ENCODE measurements at regions not wholly inside any gene's neighbourhood (a gene's known extent, or its start where the extent isn't known, plus 50 kb on each side); places are given as distances from the start of the nearest gene placed in this dataset.

DNA sequence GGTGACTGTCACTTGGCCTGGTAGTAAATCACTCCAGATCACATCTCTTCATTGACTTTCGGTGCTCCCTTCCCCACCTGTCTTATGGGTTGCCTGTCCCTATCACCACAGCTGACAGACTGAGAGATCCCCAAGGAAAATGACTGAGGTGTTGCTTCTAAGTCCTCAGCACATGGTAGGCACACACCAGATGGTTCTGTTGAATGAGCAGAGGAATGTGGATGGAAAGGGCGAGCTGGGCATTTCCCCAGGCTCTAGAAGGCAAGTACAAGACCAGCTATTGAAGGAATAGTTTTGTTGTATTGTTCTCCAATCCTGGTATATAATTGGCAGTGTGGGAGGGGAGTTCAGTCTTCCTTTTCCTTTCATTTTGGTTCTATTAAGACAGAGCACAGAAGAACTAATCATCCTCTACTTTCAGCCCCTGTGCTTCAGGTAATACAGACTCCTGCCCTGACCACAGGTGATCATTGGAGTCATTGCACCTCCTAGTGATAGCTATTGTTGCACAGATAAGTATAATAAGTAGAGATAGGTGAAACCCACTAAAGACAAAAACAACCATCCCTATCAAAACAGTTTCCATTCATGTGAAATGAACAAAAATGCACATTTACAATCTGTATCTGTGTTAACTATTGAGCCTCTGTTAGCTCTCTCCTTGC, 158.6 kb downstream of the TRAM1L1 start:
- H3K4me3 Mint-ChIP-seq: peak overlapping the region; percentile 52
- no peak overlapping the region for H3K27ac Mint-ChIP-seq (ENCODE audit: unreplicated experiment)
- H3K36me3 Mint-ChIP-seq (ENCODE audit: low read depth): no peaks in the 10 kb centered on the region
- no peaks in the 10 kb centered on the region for H3K9me3 Mint-ChIP-seq
- peaks cover 25% of the 10 kb centered on the region for H3K27me3 Mint-ChIP-seq (ENCODE audit: low read depth)
- no peak for DNase-seq (ENCODE audit: low read depth, low spot score)
- H3K4me1 Mint-ChIP-seq: peaks cover 6% of the 10 kb centered on the region
- TF ChIP-seq, protein P1, sequence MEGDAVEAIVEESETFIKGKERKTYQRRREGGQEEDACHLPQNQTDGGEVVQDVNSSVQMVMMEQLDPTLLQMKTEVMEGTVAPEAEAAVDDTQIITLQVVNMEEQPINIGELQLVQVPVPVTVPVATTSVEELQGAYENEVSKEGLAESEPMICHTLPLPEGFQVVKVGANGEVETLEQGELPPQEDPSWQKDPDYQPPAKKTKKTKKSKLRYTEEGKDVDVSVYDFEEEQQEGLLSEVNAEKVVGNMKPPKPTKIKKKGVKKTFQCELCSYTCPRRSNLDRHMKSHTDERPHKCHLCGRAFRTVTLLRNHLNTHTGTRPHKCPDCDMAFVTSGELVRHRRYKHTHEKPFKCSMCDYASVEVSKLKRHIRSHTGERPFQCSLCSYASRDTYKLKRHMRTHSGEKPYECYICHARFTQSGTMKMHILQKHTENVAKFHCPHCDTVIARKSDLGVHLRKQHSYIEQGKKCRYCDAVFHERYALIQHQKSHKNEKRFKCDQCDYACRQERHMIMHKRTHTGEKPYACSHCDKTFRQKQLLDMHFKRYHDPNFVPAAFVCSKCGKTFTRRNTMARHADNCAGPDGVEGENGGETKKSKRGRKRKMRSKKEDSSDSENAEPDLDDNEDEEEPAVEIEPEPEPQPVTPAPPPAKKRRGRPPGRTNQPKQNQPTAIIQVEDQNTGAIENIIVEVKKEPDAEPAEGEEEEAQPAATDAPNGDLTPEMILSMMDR (conservative IDR thresholded peaks at IDR 0.05): no peak

DNA sequence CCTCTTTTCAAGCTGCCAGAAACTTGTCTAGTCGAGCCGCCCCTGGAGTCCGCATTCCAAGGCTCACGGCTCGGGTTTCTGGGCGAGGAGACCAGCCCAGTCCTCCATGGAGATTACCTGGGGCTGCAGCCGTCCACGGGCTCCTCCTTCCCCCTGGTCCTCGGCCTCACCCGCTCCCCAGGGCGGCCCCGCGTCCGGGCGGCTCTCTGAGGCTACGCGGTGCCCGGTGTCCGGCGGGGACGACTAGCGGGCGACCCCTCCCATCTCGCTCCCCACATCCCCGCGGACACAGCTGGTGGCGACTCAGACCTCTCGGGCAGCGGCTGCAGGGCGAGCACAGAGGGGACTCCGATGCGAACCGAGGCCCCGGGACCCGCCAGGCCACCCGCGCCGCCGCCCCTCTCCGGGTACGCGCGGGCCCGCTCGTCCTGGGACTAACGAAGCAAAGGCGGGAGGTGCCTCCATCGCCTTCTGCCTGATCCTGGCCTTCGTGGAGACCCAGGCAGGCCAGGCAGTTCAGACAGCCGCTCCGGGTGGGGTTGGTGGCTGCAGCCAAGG, 159.4 kb downstream of the TRAM1L1 start:
- no peaks in the 10 kb centered on the region for H3K9me3 Mint-ChIP-seq
- TF ChIP-seq, protein P1 (conservative IDR thresholded peaks at IDR 0.05): no peak
- peaks cover 6% of the 10 kb centered on the region for H3K4me1 Mint-ChIP-seq
- H3K27me3 Mint-ChIP-seq (ENCODE audit: low read depth): peaks cover 25% of the 10 kb centered on the region
- no peak overlapping the region for H3K27ac Mint-ChIP-seq (ENCODE audit: unreplicated experiment)
- no peaks in the 10 kb centered on the region for H3K36me3 Mint-ChIP-seq (ENCODE audit: low read depth)
- DNase-seq (ENCODE audit: low read depth, low spot score): peak; percentile 43
- peak overlapping the region; percentile 84 for H3K4me3 Mint-ChIP-seq

DNA sequence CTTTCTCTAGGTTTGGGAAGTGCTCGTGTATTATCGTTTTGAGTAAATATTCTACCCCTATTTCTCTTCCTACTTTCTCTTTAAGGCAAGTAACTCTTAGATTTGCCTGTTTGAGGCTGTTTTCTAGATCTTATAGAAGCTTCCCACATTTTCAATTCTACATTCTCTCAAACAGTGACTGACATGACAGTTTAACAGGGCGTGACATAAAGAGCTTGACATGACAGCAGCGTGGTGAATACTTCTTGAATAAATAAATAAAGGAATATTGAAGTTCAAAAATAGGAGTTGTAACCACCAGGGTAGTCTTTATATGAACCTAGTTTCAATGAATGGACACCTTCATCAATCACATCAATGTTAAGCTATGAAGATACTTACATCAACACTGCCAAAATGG, 162.0 kb downstream of the TRAM1L1 start:
- Mint-ChIP-seq H3K36me3 (ENCODE audit: low read depth) (no peaks in the 10 kb centered on the region), H3K4me3 (no peak overlapping the region), H3K27ac (ENCODE audit: unreplicated experiment) (no peak overlapping the region), H3K4me1 (peaks cover 6% of the 10 kb centered on the region), H3K9me3 (no peaks in the 10 kb centered on the region), H3K27me3 (ENCODE audit: low read depth) (peaks cover 25% of the 10 kb centered on the region)
- DNase-seq (ENCODE audit: low read depth, low spot score): no peak
- TF ChIP-seq, protein P1 (conservative IDR thresholded peaks at IDR 0.05): no peak

DNA sequence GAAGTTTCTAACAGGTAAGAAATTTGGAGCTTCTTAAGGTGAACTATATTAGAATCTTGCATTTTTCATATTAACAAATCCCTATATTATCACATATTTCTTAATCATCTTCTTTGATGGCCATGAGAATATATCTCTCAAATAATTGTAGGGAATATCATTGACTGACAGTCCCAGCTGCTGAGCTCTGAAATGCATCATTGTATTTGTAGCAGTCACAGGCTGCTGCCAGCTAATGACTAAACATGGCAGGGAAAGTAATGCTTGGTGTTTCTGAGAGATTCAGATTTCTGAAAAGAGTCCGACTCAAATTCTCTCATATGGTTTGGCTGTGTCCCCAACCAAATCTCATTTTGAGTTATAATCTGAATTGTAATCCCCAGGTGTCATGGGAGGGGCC, 171.9 kb downstream of the TRAM1L1 start:
- Mint-ChIP-seq H3K27me3 (ENCODE audit: low read depth) (no peaks in the 10 kb centered on the region), H3K27ac (ENCODE audit: unreplicated experiment) (no peak overlapping the region), H3K4me3 (no peak overlapping the region), H3K9me3 (no peaks in the 10 kb centered on the region), H3K4me1 (no peaks in the 10 kb centered on the region), H3K36me3 (ENCODE audit: low read depth) (no peaks in the 10 kb centered on the region)
- TF ChIP-seq, protein P1 (conservative IDR thresholded peaks at IDR 0.05): no peak
- no peak for DNase-seq (ENCODE audit: low read depth, low spot score)

DNA sequence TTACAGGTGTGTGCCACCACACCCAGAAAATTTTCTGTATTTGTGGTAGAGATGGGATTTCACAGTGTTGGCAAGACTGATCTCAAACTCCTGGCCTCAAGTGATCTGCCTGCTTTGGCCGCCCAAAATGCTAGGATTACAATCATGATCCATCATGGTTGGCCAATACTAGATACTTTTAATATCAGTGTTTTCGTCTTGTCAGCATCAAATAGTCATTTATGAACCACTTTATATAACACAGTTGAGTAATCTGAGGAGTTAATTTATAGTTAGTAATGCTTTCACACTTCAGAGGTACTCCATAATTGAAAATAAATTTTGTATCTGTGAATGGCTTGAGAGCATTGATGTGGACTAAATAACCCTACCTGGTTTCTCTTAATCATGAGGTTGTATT, 178.6 kb downstream of the TRAM1L1 start:
- Mint-ChIP-seq H3K36me3 (ENCODE audit: low read depth) (no peaks in the 10 kb centered on the region), H3K27ac (ENCODE audit: unreplicated experiment) (no peak overlapping the region), H3K4me1 (no peaks in the 10 kb centered on the region), H3K4me3 (no peak overlapping the region), H3K9me3 (no peaks in the 10 kb centered on the region), H3K27me3 (ENCODE audit: low read depth) (no peaks in the 10 kb centered on the region)
- TF ChIP-seq, protein P1 (conservative IDR thresholded peaks at IDR 0.05): no peak
- DNase-seq (ENCODE audit: low read depth, low spot score): no peak
